Epidermal melanocyte (primary cell): ENCODE measurements at regions not wholly inside any gene's neighbourhood (a gene's known extent, or its start where the extent isn't known, plus 50 kb on each side); places are given as distances from the start of the nearest gene placed in this dataset.
"Not testable (repeated sequence)": the region's sequence is repeated elsewhere in the genome, so short reads cannot be mapped to it uniquely, and the experiment has no call there.

ENCODE experiments used
- DNase-seq: peaks from one replicate; pipeline ENCODE4 v3.0.0; 2011; ENCODE audit warnings: low spot score; ENCODE audit not compliant: insufficient read length

DNA sequence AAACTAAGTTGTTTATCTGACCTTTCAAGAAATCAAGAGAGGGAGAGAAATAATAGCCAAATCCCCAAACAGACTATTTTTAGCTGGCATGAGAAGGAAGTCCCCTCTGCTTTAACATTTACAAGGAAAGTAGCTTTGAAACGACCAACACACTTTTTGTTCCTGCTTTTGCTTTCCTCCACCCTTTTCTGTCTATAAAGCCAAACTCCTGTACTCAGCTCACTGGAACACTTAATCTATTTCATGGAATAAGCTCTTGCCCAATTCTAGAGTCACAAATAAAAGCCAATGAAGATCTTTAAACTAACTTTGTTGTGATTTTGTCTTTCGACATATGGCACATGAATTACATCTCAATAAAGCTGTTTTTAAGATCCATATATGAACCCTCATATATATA is 86.8 kb upstream of the CCDC71L start:
- DNase-seq = no peak

DNA sequence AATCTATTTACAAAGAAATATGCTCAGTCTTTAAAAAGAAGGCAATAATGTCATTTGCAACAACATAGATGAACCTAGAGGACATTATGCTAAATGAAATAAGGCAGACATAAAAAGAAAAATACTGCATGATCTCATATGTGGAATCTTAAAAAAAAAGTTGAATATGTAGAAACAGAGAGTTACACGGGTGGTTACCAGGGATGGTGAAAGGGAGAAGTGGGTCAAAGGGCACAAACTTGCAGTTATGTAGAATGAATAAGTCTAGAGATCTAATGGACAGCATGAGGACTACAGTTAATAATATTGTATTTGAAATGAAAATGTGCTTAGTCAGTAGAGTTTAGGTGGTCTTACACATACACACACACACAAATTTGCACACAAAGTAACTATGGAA is 88.2 kb upstream of the CCDC71L start:
- no peak for DNase-seq

DNA sequence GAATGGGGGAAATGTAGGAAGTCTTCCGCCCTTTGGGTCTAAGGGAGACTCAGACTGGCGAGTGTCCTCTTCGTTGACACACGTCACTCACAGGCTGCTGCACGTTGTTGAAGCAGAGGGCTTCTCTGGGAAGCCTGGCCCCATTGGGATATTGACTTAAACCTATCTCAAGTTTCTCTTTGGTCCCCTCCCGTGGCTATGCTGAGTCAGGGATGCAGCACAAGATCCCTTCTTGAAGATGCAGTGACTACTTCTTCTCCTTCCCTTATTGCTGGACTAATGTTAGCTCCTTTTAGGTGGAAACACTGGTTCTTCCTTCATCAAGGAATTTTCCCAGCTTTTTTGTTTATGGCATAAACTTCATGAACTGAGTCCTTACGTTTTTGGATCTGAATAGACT is 89.8 kb upstream of the CCDC71L start:
- no peak for DNase-seq

DNA sequence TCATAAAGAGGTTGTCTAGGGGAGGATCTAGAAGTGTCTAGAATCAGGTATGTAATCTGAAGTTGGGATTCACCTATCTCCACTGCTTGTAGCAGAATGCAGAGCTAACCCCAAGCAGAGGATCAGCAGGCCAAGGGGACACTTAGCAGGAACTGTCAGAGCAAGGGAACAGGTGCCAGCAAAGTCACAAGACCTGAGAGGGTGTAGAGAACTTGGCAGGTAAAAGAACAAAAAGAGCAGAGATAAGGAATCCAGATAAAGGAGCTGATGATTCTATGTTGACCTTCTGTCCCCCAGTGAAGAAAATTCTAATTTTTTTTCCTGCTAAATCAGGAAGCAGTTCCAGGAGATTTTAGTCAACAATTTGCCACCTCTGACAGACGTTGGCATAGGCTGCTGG is 91.4 kb upstream of the CCDC71L start:
- DNase-seq = no peak

DNA sequence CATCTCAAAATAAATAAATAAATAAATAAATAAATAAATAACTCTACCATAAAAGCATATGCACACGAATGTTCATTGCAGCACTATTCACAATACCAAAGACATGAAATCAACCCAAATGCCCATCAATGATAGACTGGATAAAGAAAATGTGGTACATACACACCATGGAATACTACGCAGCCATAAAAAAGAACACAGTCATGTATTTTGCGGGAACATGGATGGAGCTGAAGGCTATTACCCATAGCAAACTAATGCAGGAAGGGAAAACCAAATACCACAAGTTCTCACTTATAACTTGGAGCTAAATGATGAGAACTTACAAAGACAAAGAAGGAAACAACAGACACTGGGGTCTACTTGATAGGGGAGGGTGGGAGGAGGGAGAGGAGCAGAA is 94.1 kb upstream of the CCDC71L start:
- not testable (repeated sequence) for DNase-seq

DNA sequence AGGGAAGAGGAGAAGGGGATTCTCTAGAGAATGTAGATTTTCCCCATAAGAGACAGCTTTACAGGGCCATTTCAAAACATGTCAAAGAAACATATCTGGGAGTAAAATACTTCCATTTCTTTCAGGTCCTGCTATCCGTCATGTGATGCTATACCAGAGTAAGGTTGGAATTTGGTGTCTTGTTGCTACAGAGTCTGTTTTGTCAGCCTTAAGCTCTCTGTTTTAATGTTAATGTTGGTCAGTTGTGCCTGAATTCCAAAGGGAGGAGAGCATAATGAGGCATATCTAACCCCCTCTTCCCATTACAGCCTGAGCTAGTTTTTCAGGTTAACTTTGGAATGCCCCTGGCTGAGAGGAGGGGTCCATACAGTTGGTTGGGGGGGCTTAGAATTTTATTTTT is 94.7 kb upstream of the CCDC71L start:
- no peak for DNase-seq

DNA sequence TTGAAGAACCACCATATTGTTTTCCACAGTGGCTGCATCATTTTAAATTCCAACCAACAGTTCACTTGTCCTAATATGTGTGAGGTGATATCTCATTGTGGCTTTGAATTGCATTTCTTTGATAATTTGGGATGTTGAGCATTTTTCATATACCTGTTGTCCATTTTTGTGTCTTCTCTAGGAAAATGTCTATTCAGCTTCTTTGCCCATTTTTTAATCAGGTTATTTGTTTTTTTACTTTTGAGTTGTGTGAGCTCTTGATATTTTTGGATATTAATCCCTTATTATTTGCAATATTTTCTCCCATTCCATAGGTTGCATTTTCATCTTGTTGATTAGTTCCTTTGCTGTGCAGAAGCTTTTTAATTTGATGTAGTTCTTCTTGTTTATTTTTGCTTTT is 95.1 kb upstream of the CCDC71L start:
- DNase-seq = no peak

DNA sequence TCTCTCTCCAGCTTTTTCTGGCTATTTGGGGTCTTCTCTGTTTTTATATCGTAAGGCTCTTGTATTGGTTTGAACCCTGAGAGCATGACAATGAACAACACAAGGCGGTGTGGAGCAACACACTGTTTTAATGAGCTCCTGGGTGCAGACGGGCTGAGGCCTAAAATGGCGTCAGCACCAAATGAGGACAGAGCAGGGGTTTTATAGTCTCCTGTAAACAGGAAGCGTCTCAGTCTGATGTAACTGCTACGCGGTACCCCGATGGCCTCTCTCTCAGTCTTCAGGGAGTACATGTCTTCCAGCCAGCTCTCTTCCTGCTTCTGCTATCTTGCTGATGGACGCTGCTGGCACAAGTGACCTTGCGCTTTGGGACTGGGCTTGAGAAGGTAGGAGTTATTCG is 95.9 kb upstream of the CCDC71L start:
- no peak for DNase-seq

DNA sequence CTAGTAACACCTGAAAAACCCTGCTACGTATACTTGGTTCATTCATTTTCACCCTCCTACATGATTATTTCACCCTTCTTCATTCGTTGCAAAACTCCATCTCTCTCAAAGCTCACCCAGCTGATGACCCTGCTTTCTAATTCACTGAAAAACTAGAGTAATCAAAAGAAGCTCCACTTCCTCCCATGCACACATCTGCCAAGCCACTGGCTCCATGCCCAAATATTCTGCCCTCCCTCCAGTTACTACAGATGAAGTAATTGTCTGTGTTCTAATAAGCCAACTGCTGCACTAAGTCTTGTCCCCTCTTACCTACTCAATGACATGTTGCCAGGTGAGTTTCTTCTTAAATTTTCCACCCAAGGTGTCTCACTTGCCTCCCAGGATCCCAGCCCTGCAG is 96.9 kb upstream of the CCDC71L start:
- no peak for DNase-seq

DNA sequence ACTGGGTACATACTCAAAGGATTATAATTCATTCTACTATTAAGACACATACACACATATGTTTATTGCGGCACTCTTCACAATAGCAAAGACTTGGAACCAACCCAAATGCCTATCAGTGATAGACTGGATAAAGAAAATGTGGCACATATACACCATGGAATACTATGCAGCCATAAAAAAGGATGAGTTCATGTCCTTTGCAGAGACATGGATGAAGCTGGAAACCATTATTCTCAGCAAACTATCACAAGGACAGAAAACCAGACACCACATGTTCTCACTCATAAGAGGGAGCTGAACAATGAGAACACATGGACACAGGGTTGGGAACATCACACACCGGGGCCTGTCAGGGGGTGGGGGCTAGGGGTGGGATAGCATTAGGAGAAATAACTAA is 101.9 kb upstream of the CCDC71L start:
- not testable (repeated sequence) for DNase-seq

DNA sequence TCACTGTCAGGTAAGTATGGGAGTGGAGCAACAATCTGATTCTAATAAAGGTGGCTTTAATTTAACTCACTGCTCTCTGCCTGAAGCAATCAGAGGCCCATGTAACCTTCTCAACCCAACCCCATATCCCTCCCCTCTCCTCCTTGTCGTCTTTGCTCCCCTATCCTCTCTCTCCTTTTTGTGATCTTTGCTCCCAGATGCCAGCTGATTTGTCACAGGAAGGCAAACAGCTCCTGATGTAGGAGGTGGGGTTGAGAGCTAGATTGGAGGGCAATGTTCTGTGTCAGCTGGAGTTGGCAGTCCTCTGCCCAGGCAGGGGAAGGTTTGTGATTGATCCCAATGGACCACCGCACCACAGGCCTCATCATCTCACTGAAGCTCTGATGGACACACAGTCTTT is 101.4 kb upstream of the PIK3CG start:
- no peak for DNase-seq

DNA sequence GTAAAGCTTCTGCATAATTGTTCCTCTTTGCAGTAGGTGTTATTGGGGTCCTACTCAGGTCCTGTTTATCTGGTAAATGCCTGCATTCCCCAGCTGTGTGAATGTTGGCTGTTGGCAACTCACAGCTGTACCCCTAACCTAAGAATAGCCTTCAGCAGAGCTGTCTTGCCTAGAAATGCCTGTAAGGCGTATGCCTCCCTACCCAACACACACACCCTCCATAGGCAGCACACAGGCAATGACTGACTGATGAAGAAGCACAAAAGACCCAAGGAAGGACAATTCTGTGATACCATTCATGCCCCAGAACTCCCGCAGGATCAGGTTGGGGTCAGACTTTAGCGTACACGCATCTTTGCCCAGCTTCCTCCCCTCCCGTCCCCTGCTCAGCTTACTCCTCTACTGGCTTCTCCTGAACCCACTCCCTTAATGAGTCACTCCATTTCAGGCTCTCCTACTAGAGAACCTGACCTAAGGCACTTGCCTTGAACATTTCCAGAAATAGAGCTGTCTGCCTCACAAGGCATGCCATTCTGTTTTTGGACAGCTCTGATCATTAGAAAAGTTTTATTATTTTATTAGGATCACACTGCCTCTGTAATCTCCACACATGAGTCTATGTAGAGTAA is 99.2 kb upstream of the PIK3CG start:
- DNase-seq = no peak

DNA sequence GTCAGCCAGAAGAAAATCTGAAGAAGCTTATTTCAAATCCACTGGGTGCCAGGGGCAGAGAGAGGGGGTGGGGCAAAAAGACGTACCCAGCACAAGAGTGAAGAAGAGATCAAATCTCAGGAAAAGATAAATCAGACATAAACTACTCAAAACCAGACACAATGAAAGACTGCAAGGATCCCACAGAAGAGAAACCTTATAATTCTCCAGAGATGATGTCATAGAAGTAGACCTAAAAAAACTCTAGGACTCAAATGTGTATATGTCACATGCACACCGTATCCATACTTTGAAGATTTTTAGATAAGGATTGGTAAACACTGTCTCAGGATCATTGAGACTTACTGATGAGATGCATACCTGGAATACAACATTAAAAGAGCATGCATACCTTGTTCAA is 98.5 kb upstream of the PIK3CG start:
- no peak for DNase-seq

DNA sequence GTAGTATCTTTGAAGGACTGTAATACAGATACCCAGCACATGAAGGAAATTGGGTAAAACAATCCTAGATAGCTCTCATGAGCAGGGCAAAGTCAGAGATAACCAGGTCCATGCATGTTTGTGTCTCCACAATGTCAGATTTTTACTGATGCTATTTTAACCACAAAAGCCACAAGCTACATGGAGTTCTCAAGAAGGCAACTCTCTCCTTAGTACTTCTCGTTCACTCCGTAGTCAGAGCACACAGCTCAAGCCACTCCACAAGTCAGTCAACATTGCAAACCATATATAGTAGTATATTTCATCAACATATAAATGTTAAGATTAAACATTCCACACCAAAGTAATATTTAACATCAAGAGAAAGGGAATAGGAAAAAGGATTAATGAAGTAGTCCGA is 98.0 kb upstream of the PIK3CG start:
- DNase-seq = no peak

DNA sequence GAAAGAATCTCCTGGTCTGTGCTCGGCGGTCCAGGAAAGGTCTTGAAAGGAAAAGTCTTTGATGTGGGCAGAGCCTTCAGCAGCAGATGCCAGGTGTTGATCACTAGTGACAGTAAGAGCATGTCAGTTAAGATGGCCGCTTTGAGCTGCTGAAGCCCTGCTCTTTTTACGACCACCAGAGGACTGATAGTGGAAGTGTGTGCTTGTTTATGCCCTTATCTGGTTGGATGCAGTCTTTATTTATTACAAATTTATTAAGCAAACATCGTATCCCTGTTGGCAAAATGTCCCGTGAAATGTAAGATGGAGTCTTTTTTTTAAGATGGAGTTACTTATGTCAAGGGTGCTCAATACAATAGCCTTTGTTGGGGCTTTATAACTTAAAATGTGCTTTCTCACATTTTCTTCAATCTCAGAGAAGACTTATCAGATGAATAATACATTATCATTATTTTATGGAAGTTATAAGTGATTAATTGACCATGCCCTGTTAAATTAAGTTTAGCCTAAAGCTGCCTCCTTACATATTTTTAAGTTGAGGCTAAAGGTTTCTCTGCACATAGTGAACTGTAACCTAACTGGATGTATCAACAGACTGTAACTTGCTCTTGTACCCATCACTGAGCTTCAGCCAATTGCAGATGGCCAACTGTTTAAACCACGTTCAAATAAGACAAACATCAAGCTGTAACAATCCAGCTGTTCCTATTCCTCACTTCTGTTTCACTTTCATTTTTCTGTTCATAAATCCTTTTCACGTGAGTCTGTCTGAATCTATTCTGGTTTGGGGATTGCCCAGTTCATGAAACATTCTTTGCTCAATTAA is 97.4 kb upstream of the PIK3CG start:
- DNase-seq = no peak

DNA sequence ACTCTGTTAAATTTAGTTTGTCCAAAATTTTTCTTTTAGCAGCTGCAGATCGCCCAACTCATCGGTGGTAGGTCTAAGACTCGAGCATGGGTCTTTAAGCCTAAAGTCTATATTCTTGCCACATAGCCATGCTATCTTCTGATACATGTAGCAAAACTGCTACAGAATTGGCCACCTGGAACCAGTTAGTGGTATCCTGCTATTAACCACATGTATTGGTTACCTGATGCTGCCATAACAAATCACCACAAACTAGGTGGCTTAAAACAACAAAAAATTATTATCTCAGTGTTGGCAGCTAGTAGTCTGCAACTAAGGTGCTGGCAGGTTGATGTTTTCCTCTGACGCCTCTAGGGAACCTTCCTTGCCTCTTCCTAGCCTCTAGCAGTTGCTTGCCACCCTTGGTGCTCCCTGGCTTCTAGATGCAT is 96.7 kb upstream of the PIK3CG start:
- no peak for DNase-seq

DNA sequence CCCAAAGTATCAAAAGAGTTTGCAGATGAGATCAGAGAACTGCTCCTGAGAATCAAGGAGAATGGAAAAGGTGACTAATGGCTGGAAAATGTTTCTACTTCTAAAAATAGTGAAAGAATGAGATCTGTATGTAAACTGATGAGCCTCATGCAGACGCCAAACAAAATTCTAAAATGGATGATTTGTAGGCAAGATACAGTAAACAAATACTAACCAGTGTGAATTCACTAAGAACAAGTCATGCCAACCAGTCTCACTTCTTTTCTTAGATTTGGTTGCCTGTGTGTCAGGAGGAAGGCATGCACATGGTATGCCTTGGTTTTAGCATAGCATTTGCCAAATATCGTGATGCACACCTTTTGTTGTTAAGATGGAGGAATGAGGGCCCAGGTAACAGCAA is 94.9 kb upstream of the PIK3CG start:
- DNase-seq = no peak

DNA sequence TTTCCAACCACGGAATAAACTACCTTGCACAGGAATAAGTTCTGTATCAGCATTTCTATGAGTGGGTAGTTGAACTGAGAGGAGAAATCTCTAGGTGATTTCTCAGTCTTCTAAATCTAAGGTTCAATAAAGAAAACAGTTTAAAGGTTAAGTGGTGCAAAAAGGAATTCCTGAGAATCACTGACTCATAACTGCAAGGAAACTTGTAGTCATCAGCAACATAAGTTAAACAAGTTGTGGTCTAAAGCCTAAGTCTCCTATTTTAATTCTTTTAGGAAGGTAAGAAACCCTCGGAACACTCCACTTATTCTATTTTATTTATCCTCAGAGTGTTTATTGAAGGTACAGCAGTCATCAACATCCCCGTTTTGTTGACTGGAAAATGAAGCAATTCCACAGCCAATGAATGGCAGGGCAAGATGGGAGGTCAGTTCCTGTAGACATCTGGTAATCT is 92.4 kb upstream of the PIK3CG start:
- no peak for DNase-seq

DNA sequence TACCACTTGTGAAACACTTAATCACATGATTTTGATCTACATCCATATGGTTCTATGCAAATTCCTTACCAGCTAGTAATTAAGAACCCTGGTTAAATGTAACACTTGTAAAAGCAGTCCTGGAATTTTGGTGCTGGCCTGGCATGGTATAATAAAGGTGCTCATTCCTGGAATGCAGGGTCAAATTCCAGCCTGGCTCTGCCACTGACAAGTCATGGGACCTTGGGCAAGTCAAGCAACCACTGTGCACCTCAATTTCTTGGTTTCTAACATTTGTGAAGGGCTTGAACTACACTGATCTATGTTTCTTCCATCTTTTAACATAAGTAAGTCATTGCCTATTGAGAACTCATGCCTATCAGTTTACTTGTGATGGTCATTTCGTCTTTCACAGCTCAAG is 91.9 kb upstream of the PIK3CG start:
- no peak for DNase-seq

DNA sequence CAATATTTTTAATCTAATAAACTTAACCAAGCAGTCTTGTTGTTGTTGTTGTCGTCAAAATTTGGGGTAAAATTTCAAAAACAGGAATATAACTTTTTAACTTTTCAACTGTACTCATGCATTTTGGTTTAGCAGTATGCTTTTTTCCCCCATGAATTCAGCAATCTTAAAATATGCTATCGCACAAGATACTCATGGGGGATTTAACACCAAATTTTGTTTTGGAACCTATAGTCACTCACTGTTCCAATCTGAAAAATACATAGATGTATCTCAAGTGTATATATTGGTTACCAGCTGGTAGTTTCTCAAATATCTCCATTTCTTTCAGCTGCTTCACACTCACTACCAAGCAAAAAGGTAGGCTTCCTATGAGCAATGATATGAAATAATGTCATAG is 91.4 kb upstream of the PIK3CG start:
- no peak for DNase-seq

DNA sequence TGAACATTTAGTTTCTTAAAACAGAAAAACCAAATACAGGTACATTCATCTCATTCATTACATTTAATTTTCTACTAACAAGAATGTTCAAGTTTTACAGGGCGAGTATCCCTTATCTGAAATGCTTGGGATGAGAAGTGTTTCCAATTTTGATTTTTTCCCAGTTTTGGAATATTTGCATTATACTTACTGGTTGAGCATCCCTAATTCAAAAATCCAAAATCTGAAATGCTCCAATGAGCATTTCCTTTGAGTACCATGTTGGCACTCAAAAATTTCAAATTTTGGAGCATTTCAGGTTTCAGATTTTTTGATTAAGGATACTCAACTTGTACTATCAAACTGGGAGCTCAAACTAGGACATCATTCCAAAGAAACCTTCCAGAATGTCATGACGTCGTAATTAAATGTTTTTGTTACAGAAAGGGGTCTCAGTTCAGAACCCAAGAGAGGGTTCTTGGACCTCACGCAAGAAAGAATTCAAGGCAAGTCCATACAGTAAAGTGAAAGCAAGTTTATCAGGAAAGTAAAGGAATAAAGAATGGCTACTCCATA is 90.8 kb upstream of the PIK3CG start:
- no peak for DNase-seq

DNA sequence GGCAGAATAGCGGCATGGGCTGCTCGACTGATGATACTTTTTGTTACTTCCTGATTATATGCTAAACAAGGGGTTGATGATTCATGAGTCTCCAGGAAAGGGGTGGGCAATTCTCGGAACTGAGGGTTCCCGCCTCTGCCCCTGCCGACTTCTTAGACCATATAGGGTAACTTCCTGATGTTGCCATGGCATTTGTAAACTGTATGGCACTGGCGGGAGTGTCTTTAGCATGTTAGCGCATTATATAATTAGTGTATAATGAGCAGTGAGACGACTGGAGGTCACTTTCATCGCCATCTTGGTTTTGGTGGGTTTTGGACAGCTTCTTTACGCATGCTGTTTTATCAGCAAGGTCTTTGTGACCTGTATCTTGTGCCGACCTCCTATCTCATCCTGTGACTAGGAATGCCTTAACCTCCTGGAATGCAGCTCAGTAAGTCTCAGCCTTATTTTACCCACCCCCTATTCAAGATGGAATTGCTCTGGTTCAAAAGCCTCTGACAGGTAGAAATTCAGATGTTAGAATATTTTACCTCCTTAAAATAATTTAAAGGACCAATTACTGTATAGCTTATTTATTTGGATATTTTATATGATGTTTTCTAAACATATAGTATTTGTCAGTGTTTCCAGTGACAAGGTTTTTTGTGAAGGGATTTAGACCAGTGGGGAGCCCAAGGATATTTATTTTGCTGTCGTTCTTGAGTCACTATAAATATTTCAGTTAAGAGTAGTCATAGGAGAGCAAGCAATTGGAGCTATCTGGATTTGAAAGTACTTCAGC is 90.1 kb upstream of the PIK3CG start:
- DNase-seq = no peak
